Loucy (cell line): ENCODE measurements at regions not wholly inside any gene's neighbourhood (a gene's known extent, or its start where the extent isn't known, plus 50 kb on each side); places are given as distances from the start of the nearest gene placed in this dataset.

Source experiments
- H2AFZ ChIP-seq: fragments of 200-600 bp; sonication (generic); 2 replicates; pipeline ENCODE4 v1.6.0; 2016; ENCODE audit warnings: antibody characterized with exemption, mild to moderate bottlenecking, low read length, moderate library complexity
- H3F3A ChIP-seq: fragments of 200-600 bp; 2 replicates; pipeline ENCODE4 v1.6.0; 2016; ENCODE audit warnings: antibody characterized with exemption, low read depth, mild to moderate bottlenecking
- H3K27me3 ChIP-seq: fragments of 200-600 bp; sonication (generic); 2 replicates; pipeline ENCODE4 v1.6.1; 2014; ENCODE audit warnings: low read length, mild to moderate bottlenecking; ENCODE audit not compliant: insufficient read depth, poor library complexity, severe bottlenecking
- H3K36me3 ChIP-seq: fragments of 200-600 bp; sonication (generic); 2 replicates; pipeline ENCODE4 v1.6.1; 2016; ENCODE audit warnings: low read length; ENCODE audit not compliant: insufficient read depth
- H3K4me1 ChIP-seq: fragments of 200-600 bp; sonication (generic); 2 replicates; pipeline ENCODE4 v1.5.1; 2014; ENCODE audit warnings: low read length, mild to moderate bottlenecking; ENCODE audit not compliant: insufficient read depth, poor library complexity, severe bottlenecking
- H3K4me2 ChIP-seq: fragments of 200-600 bp; sonication (generic); 2 replicates; pipeline ENCODE4 v1.6.0; 2014; ENCODE audit warnings: antibody characterized with exemption, low read length, low read depth, mild to moderate bottlenecking; ENCODE audit not compliant: poor library complexity, severe bottlenecking
- H3K4me3 ChIP-seq: fragments of 200-600 bp; sonication (generic); 2 replicates; pipeline ENCODE4 v1.5.1; 2014; ENCODE audit warnings: low read length, mild to moderate bottlenecking, mixed read lengths; ENCODE audit not compliant: poor library complexity, severe bottlenecking
- H3K79me2 ChIP-seq: fragments of 200-600 bp; sonication (generic); 2 replicates; pipeline ENCODE4 v1.6.1; 2014; ENCODE audit warnings: low read length; ENCODE audit not compliant: insufficient read depth
- H3K9ac ChIP-seq: fragments of 200-600 bp; sonication (generic); 2 replicates; pipeline ENCODE4 v1.6.0; 2014; ENCODE audit warnings: mild to moderate bottlenecking, low read depth, low read length, moderate library complexity; ENCODE audit not compliant: poor library complexity, severe bottlenecking
- H3K9me2 ChIP-seq: fragments of 200-600 bp; sonication (generic); replicated peaks from 2 replicates; pipeline ENCODE4 v1.6.1; 2016; ENCODE audit warnings: low read depth, low read length, mixed read lengths
- H3K9me3 ChIP-seq: fragments of 200-600 bp; sonication (generic); 2 replicates; pipeline ENCODE4 v1.6.1; 2014; ENCODE audit warnings: mild to moderate bottlenecking, antibody characterized with exemption, low read length, low read depth; ENCODE audit not compliant: insufficient read depth
- H4K20me1 ChIP-seq: fragments of 200-600 bp; sonication (generic); 2 replicates; pipeline ENCODE4 v1.6.0; 2014; ENCODE audit warnings: antibody characterized with exemption, low read length, mild to moderate bottlenecking; ENCODE audit not compliant: insufficient read depth, poor library complexity, severe bottlenecking
- EZH2phosphoT487 ChIP-seq: fragments of 200-600 bp; IDR thresholded peaks from 2 replicates; pipeline ENCODE4 v1.6.1; 2018; ENCODE audit warnings: antibody characterized with exemption, mild to moderate bottlenecking, moderate library complexity, borderline replicate concordance
- TF ChIP-seq, protein P1 (sequence below): fragments of 200-600 bp; sonication (generic); conservative IDR thresholded peaks from 2 replicates; pipeline ENCODE4 v1.5.1; 2014; ENCODE audit warnings: mild to moderate bottlenecking, antibody characterized with exemption, low read length

DNA sequence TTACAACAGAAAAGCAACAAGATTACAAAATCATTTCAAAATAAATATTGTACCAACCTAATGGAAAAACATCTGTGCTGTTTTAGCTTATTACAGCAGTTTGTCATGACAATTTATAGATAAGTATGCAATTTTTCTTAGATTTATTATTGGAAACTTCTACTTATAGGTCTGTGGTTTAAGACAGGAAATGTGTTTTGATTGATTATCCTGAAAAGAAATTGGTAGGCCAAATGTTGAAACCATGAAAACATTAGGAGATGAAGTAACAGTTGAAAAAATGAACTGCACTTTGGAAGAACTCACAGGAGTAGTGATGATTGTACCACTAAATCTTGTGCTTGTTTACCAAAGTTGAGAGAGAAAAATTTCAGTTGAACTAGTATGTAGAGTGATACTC, 162.2 kb upstream of the GIMD1 start:
- H3K4me2 ChIP-seq: no peak overlapping the region
- no peak overlapping the region for H3K9ac ChIP-seq
- no peaks in the 10 kb centered on the region for H3K4me1 ChIP-seq
- no peaks in the 10 kb centered on the region for H3K27me3 ChIP-seq
- no peak overlapping the region for H2AFZ ChIP-seq
- TF ChIP-seq, protein P1, sequence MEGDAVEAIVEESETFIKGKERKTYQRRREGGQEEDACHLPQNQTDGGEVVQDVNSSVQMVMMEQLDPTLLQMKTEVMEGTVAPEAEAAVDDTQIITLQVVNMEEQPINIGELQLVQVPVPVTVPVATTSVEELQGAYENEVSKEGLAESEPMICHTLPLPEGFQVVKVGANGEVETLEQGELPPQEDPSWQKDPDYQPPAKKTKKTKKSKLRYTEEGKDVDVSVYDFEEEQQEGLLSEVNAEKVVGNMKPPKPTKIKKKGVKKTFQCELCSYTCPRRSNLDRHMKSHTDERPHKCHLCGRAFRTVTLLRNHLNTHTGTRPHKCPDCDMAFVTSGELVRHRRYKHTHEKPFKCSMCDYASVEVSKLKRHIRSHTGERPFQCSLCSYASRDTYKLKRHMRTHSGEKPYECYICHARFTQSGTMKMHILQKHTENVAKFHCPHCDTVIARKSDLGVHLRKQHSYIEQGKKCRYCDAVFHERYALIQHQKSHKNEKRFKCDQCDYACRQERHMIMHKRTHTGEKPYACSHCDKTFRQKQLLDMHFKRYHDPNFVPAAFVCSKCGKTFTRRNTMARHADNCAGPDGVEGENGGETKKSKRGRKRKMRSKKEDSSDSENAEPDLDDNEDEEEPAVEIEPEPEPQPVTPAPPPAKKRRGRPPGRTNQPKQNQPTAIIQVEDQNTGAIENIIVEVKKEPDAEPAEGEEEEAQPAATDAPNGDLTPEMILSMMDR: no peak
- TF ChIP-seq EZH2phosphoT487: no peak
- no peaks in the 10 kb centered on the region for H3K79me2 ChIP-seq
- no peak overlapping the region for H3K4me3 ChIP-seq
- H3F3A ChIP-seq: no peaks in the 10 kb centered on the region; the same call in 1 of the 2 replicates
- no peaks in the 10 kb centered on the region for H3K36me3 ChIP-seq
- no peaks in the 10 kb centered on the region for H3K9me2 ChIP-seq
- no peaks in the 10 kb centered on the region for H3K9me3 ChIP-seq
- no peaks in the 10 kb centered on the region for H4K20me1 ChIP-seq

DNA sequence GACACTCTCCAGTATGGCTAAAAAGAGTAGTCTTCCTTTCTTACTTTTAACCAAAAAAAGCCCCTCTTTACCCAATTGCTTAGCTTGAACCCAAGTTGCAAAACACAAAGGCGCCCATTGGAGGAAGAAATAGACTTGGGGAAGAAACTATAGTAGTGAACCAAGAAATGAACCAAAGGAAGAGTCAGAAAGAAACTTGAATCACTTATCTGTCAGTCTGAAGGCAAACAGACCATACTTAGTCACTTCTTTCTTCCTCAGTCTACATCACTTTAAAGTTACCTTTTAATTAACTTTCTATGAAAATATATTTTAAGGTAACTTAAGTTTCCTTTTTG, 161.4 kb upstream of the GIMD1 start:
- no peaks in the 10 kb centered on the region for H3K27me3 ChIP-seq
- TF ChIP-seq, protein P1: no peak
- TF ChIP-seq EZH2phosphoT487: no peak
- no peaks in the 10 kb centered on the region for H3K4me1 ChIP-seq
- no peak overlapping the region for H3K9ac ChIP-seq
- H4K20me1 ChIP-seq: no peaks in the 10 kb centered on the region
- H3K9me3 ChIP-seq: no peaks in the 10 kb centered on the region
- H3K4me2 ChIP-seq: no peak overlapping the region
- H2AFZ ChIP-seq: no peak overlapping the region
- H3F3A ChIP-seq: no peaks in the 10 kb centered on the region; the same call in 1 of the 2 replicates
- no peaks in the 10 kb centered on the region for H3K9me2 ChIP-seq
- no peaks in the 10 kb centered on the region for H3K36me3 ChIP-seq
- H3K4me3 ChIP-seq: no peak overlapping the region
- no peaks in the 10 kb centered on the region for H3K79me2 ChIP-seq

DNA sequence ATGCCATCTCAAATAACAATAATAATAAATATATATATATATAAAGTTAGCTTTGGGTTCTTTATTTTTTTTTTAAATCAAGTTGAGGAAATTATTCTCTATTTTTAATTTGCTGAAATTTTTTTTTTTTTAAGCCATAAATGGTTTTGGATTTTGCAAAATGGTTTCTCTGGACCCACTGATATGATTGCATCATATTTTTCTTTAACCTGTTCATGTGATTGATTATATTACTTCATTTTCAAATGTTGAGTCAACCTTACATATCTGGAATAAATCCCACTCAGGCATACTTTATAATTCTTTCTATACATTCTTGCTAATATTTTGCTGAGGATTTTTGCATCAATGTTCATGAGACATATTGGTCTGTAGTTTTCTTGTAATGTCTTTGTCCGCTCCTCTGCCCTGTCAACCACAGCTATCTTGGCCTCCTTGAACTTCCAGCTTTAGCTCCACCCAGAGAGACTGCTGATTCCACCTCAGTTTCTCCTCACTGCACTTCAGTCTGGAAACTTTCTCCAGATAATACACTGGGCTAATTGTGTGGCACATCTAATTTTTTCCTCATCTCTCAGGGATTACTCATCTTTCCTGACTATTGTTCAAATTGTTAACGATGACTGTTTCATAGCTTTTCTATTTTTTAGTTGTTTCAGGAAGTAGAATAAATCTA, 160.9 kb upstream of the GIMD1 start:
- TF ChIP-seq, protein P1: no peak
- TF ChIP-seq EZH2phosphoT487: no peak
- Histone ChIP-seq H3K4me3 (no peak overlapping the region), H3K36me3 (no peaks in the 10 kb centered on the region), H3K4me1 (no peaks in the 10 kb centered on the region), H3K79me2 (no peaks in the 10 kb centered on the region), H3F3A (no peaks in the 10 kb centered on the region; the same call in 1 of the 2 replicates), H4K20me1 (no peaks in the 10 kb centered on the region), H3K9ac (no peak overlapping the region), H3K9me2 (no peaks in the 10 kb centered on the region), H3K4me2 (no peak overlapping the region), H3K27me3 (no peaks in the 10 kb centered on the region), H2AFZ (no peak overlapping the region), H3K9me3 (no peaks in the 10 kb centered on the region)
